Keratinocyte (primary cell): ENCODE measurements at regions not wholly inside any gene's neighbourhood (a gene's known extent, or its start where the extent isn't known, plus 50 kb on each side); places are given as distances from the start of the nearest gene placed in this dataset.
"Not testable (repeated sequence)": the region's sequence is repeated elsewhere in the genome, so short reads cannot be mapped to it uniquely, and the experiment has no call there.

ENCODE experiments used
- DNase-seq: peaks from one replicate; pipeline ENCODE4 v3.0.0-alpha.2; 2011; ENCODE audit warnings: low read depth, missing footprints, low spot score
- FAIRE-seq: peaks from 2 replicates; lab custom pipeline; 2011; peaks lifted over from hg19 to GRCh38; lab: Jason Lieb, UNC
- H2AFZ ChIP-seq: 2 replicates; pipeline ENCODE4 v1.6.0; 2012; ENCODE audit warnings: low read length, control low read depth, inconsistent platforms; ENCODE audit not compliant: control insufficient read depth
- H3K27ac ChIP-seq: 2 replicates; pipeline ENCODE4 v1.5.1; 2011; ENCODE audit warnings: low read length; ENCODE audit not compliant: control insufficient read depth, insufficient read depth
- H3K27me3 ChIP-seq: 3 replicates; pipeline ENCODE4 v1.6.0; 2011; ENCODE audit warnings: low read length; ENCODE audit not compliant: control insufficient read depth, insufficient read depth; ENCODE audit errors: extremely low read depth
- H3K36me3 ChIP-seq, 2 experiments: 2 replicates in 1 of 2; 3 replicates in 1 of 2; pipeline ENCODE4 v1.5.1; 2011; ENCODE audit warnings: low read length in 2 of 2, mild to moderate bottlenecking in 1 of 2; ENCODE audit not compliant: control insufficient read depth in 2 of 2, insufficient read depth in 2 of 2; ENCODE audit errors: extremely low read depth in 1 of 2
- H3K4me1 ChIP-seq: 3 replicates; pipeline ENCODE4 v1.5.1; 2011; ENCODE audit warnings: low read length; ENCODE audit not compliant: control insufficient read depth, insufficient read depth; ENCODE audit errors: extremely low read depth
- H3K4me2 ChIP-seq: 3 replicates; pipeline ENCODE4 v1.6.0; 2011; ENCODE audit warnings: low read depth, low read length; ENCODE audit not compliant: control insufficient read depth, insufficient read depth; ENCODE audit errors: extremely low read depth
- H3K4me3 ChIP-seq, 3 experiments: fragments of 200-600 bp in 1 of 3; sonication (generic) in 1 of 3; 2 replicates in 2 of 3; 3 replicates in 1 of 3; pipeline ENCODE4 v1.5.1; 2011 to 2016; ENCODE audit warnings: low read length in 3 of 3, mild to moderate bottlenecking in 3 of 3, control low read depth in 2 of 3, inconsistent platforms in 1 of 3, low read depth in 1 of 3, mixed read lengths in 1 of 3, mixed run types in 1 of 3, moderate library complexity in 1 of 3; ENCODE audit not compliant: control insufficient read depth in 2 of 3, insufficient read depth in 2 of 3; ENCODE audit errors: extremely low read depth in 1 of 3
- H3K79me2 ChIP-seq: 2 replicates; pipeline ENCODE4 v1.6.0; 2012; ENCODE audit warnings: low read length; ENCODE audit not compliant: control insufficient read depth, insufficient read depth
- H3K9ac ChIP-seq: 3 replicates; pipeline ENCODE4 v1.6.0; 2011; ENCODE audit warnings: low read length; ENCODE audit not compliant: control insufficient read depth, insufficient read depth; ENCODE audit errors: extremely low read depth
- H3K9me1 ChIP-seq: 3 replicates; pipeline ENCODE4 v1.6.0; 2011; ENCODE audit warnings: low read length; ENCODE audit not compliant: control insufficient read depth, insufficient read depth; ENCODE audit errors: extremely low read depth
- H3K9me3 ChIP-seq: 2 replicates; pipeline ENCODE4 v1.5.1; 2012; ENCODE audit warnings: low read depth, low read length; ENCODE audit not compliant: control insufficient read depth
- H4K20me1 ChIP-seq: 3 replicates; pipeline ENCODE4 v1.6.0; 2011; ENCODE audit warnings: low read length; ENCODE audit not compliant: control insufficient read depth, insufficient read depth; ENCODE audit errors: extremely low read depth
- CTCF ChIP-seq, 3 experiments: IDR thresholded peaks in 1 of 3; conservative IDR thresholded peaks in 1 of 3; optimal IDR thresholded peaks in 1 of 3; 2 replicates in 2 of 3; 3 replicates in 1 of 3; pipeline versions ENCODE3 to v1.5.1; 2011; ENCODE audit warnings: low read length in 3 of 3, mild to moderate bottlenecking in 3 of 3, moderate library complexity in 2 of 3, control low read depth in 1 of 3, inconsistent platforms in 1 of 3; ENCODE audit not compliant: insufficient read depth in 2 of 3; ENCODE audit errors: extremely low read depth in 1 of 3
- EZH2 ChIP-seq: IDR thresholded peaks from one replicate; pipeline ENCODE4 v1.6.1; 2012; ENCODE audit warnings: inconsistent platforms, mild to moderate bottlenecking, low read length, moderate library complexity
- dilution Hi-C: fragments of 300-500 bp; cut with MboI; formaldehyde crosslinking; loops from one replicate; pipeline ENCODE4 v1.7.0; 2020; ENCODE audit warnings: low sequenced_read_pairs; ENCODE audit not compliant: extremely low pct_ligation_motif_present

DNA sequence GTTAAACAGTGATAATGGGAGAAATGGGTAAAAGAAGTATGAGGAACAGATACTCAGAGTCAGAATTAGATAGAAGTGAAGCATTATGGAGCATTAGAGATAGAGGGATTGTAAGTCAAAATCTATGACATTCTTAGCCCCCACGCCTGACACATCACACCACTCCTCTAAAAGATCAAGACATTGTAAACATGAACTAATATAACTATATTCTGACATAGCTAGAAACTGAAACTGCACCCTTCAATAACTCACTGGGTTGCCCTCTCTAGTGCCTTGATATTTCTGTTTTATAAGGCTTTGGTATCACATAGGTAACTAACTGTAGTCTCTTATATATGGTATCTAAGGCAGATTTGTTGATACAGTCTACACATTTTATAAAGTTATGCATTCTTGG, 684.3 kb upstream of the DPPA4 start:
- no peaks in the 10 kb centered on the region for H3K4me1 ChIP-seq
- H3K27me3 ChIP-seq = no peaks in the 10 kb centered on the region
- no peak for TF ChIP-seq EZH2
- DNase-seq (no peak), FAIRE-seq (no peak)
- no peak overlapping the region for H3K9ac ChIP-seq
- H3K4me3 ChIP-seq = no peak overlapping the region
- no peaks in the 10 kb centered on the region for H3K9me3 ChIP-seq
- H2AFZ ChIP-seq = no peak overlapping the region
- dilution Hi-C loops = no loop called here
- no peaks in the 10 kb centered on the region for H3K36me3 ChIP-seq
- no peaks in the 10 kb centered on the region for H3K79me2 ChIP-seq
- no peak overlapping the region for H3K4me2 ChIP-seq
- no peaks in the 10 kb centered on the region for H4K20me1 ChIP-seq
- H3K27ac ChIP-seq = no peak overlapping the region
- H3K9me1 ChIP-seq = no peaks in the 10 kb centered on the region

DNA sequence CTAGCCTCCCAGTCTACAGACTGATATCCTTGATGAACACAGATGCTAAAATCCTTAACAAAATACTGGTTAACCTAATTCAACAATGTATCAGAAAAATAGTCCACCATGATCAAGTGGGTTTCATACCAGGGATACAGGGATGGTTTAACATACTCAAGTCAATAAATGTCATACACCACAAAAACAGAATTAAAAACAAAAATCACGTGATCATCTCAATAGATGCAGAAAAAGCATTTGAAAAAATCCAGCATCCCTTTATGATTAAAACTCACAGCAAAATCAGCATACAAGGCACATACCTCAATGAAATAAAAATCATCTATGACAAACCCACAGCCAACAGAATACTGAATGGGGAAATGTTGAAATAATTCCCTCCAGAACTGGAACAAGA, 685.7 kb upstream of the DPPA4 start:
- FAIRE-seq, dilution Hi-C loops: not testable (repeated sequence)

GRCh38 chr3:110026421-110026820, 689.1 kb upstream of the DPPA4 start:
- no peak for TF ChIP-seq EZH2
- no peak for TF ChIP-seq CTCF (optimal IDR thresholded peaks at IDR 0.05 in 1 of 3, IDR thresholded peaks at IDR 0.05 in 1 of 3, conservative IDR thresholded peaks at IDR 0.05 in 1 of 3; ENCODE audit: extremely low read depth in 1 of 3, insufficient read depth in 2 of 3, low read length in 3 of 3)
- Histone ChIP-seq H3K4me2 (no peak overlapping the region), H3K36me3 (no peaks in the 10 kb centered on the region), H3K4me1 (no peaks in the 10 kb centered on the region), H3K27ac (no peak overlapping the region), H3K9me3 (no peaks in the 10 kb centered on the region), H3K4me3 (no peak overlapping the region), H3K79me2 (no peaks in the 10 kb centered on the region), H3K27me3 (no peaks in the 10 kb centered on the region), H2AFZ (no peak overlapping the region), H4K20me1 (no peaks in the 10 kb centered on the region), H3K9ac (no peak overlapping the region), H3K9me1 (no peaks in the 10 kb centered on the region)
- dilution Hi-C loops = no loop called here
- FAIRE-seq (no peak), DNase-seq (no peak)

More for the DNA sequence above, 685.7 kb upstream of the DPPA4 start:
- not testable (repeated sequence) for H3K4me1 ChIP-seq, H3K9ac ChIP-seq, DNase-seq, H3K79me2 ChIP-seq, H3K9me1 ChIP-seq, H3K27ac ChIP-seq, H3K4me3 ChIP-seq, H3K9me3 ChIP-seq, H3K36me3 ChIP-seq, H2AFZ ChIP-seq, H3K4me2 ChIP-seq, H4K20me1 ChIP-seq, H3K27me3 ChIP-seq
